ENCODE measurements at regions not wholly inside any gene's neighbourhood (a gene's known extent, or its start where the extent isn't known, plus 50 kb on each side); places are given as distances from the start of the nearest gene placed in this dataset.

DNA sequence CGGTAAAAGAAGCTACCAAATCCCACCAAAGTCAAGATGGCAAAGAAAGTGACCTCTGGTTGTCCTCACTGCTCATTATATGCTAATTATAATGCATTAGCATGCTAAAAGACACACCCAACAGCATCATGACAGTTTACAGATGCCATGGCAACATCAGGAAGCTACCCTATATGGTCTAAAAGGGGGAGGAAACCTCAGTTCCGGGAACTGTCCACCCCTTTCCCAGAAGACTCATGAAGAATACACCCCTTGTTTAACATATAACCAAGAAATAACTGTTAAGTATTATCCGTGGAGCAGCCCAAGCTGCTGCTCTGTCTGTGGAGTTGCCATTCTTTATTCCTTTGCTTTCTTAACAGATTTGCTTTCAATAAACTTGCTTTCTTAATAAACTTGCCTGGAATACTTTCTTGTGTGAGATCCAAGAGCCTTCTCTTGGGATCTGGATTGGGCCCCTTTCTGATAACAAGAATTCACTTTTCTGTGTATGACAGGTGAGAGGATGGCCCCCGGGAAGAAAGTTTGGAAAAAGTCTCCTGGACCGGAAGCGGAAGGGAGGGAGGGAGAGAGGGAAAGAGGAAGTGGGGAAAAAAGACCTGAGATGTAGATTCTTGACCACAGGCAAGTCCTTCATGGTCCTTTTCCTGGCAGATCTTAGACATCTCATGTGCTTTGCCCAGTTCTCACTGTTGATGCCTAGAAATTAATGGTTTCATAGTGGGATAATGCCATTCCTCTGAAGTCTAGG is 146.7 kb upstream of the ID4 start:
- ATAC-seq: no peak
- intact Hi-C loops (cut with DNase I, micrococcal nuclease): no loop called here
- Histone ChIP-seq H3K4me1 (ENCODE audit: low read depth) (no peaks in the 10 kb centered on the region), H3K36me3 (ENCODE audit: low read depth) (no peaks in the 10 kb centered on the region), H3K4me3 (no peak overlapping the region), H3K9me3 (no peaks in the 10 kb centered on the region)
- no peak for DNase-seq
- TF ChIP-seq, protein P1, sequence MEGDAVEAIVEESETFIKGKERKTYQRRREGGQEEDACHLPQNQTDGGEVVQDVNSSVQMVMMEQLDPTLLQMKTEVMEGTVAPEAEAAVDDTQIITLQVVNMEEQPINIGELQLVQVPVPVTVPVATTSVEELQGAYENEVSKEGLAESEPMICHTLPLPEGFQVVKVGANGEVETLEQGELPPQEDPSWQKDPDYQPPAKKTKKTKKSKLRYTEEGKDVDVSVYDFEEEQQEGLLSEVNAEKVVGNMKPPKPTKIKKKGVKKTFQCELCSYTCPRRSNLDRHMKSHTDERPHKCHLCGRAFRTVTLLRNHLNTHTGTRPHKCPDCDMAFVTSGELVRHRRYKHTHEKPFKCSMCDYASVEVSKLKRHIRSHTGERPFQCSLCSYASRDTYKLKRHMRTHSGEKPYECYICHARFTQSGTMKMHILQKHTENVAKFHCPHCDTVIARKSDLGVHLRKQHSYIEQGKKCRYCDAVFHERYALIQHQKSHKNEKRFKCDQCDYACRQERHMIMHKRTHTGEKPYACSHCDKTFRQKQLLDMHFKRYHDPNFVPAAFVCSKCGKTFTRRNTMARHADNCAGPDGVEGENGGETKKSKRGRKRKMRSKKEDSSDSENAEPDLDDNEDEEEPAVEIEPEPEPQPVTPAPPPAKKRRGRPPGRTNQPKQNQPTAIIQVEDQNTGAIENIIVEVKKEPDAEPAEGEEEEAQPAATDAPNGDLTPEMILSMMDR (IDR thresholded peaks at IDR 0.05): no peak

DNA sequence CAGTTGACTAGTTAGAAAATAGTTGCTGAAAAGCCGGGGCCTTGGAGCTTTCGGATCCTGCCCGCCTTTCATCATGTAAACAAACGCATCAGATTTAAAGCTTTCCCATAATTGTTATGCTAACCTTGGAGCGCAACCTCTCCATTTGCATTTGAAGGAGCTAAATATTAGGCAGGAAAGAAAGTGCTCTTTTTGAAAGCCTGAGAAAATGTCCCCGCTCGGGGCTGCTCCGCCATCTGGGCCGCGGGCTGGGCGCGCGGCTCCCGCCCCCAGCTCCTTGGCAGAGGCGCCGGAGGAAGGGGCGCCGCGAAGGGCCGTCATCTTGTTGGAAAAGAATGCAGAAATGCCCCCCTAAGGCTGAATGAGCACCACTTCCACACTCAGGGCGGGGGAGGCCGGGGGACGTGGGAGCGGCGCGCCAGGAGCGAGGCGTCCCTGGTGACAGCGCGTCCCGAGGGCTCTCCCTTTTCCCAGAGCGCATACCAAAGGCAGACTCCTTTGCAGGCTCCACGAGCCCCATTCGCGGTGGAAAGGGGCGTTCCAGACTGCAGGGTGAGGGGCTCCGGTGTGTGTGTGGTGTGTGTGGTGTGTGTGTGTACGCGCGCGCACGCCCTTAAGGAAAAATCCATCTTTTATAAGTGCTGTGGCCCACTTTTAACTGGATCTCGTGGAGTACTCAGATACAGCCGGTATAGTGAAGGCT is 145.6 kb upstream of the ID4 start:
- no peak for DNase-seq
- Histone ChIP-seq H3K4me3 (no peak overlapping the region), H3K4me1 (ENCODE audit: low read depth) (no peaks in the 10 kb centered on the region), H3K9me3 (no peaks in the 10 kb centered on the region), H3K36me3 (ENCODE audit: low read depth) (no peaks in the 10 kb centered on the region)
- intact Hi-C loops (cut with DNase I, micrococcal nuclease): no loop called here
- TF ChIP-seq, protein P1 (IDR thresholded peaks at IDR 0.05): no peak
- no peak for ATAC-seq

DNA sequence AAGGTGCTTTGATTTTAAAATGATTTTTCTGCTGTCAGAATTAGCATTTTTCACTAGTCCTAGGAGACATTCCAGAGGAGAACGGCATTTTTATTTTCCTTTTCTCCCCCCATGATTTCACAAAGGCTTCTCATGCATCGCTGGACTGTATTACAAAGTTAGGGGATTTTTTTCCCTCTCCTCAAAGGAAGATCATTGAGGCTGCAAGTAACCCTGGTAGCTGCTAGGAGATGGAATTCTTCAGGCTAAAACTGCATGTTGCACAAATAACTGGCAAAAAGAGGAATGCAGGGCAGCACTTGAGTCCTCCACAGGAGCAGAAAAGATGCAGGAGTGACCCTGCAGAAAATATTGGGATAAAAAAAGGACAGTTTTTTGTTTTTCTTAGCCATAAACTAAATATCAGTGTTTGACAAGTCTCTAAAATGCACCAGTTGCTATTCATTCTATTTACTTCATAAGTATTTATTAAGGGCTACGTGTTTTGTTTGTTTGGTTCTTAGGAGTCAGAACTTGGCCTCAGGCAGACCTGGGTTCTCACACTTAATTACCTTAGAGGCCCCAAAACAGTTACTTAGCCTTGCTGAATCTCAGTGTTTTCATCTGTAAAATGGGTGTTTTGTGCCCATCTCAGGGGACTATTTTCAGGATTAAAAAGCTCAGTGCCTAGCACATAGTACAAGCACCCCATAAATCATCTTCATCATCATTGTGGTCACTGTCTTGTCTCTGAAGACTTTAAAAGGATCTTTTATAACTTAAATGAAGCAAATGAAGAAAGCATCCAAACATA is 144.5 kb upstream of the ID4 start:
- DNase-seq: no peak
- no peaks in the 10 kb centered on the region for H3K9me3 ChIP-seq
- no peak for ATAC-seq
- no peaks in the 10 kb centered on the region for H3K36me3 ChIP-seq (ENCODE audit: low read depth)
- intact Hi-C loops (cut with DNase I, micrococcal nuclease): no loop called here
- TF ChIP-seq, protein P1 (IDR thresholded peaks at IDR 0.05): no peak
- no peak overlapping the region for H3K4me3 ChIP-seq
- no peaks in the 10 kb centered on the region for H3K4me1 ChIP-seq (ENCODE audit: low read depth)

DNA sequence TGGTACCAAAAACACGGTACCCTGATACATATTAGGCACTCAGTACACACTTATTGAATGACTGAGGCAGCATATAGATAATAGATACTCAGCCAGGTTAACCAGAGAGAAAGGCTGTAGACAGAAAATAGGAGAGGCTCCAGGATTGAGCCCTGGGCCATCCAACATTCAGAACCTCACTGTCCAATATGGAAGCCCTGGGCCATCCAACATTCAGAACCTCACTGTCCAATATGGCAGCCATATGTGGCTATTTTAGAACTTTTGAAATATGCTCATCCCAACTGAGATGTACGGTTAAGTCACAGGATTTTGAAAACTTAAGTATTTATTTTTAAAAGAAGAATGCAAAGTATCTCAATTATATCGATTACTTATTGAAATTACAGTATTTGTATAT is 142.5 kb upstream of the ID4 start:
- Histone ChIP-seq H3K9me3 (no peaks in the 10 kb centered on the region), H3K4me1 (ENCODE audit: low read depth) (no peaks in the 10 kb centered on the region), H3K36me3 (ENCODE audit: low read depth) (no peaks in the 10 kb centered on the region), H3K4me3 (no peak overlapping the region)
- TF ChIP-seq, protein P1 (IDR thresholded peaks at IDR 0.05): no peak
- intact Hi-C loops (cut with DNase I, micrococcal nuclease): no loop called here
- DNase-seq: no peak
- ATAC-seq: no peak

DNA sequence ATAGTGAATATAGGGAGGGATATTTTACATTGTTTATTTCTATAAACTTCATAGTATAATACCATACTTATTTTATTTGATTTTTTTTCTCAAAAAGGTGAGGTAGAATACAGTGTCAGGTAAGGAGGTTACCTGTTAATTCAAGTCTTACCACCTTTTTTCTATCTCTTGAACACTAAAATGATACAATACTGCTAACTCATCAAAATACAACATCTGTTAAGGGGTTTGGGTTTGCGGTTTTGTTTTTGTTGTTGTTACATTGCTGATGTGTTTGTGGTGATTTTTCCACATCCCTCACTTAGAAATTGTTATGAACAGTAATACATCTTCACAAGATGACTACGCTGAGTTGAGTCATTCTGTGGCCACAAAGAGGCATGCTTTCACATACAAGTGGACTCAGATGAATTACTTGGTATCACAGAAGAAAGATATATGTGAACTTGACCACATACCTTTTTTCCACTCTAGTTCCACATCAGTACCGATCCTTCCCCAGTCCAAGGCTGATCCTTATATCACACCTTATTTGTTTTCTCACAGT is 139.4 kb upstream of the ID4 start:
- intact Hi-C loops (cut with DNase I, micrococcal nuclease): no loop called here
- no peaks in the 10 kb centered on the region for H3K4me1 ChIP-seq (ENCODE audit: low read depth)
- DNase-seq: no peak
- ATAC-seq: no peak
- H3K9me3 ChIP-seq: no peaks in the 10 kb centered on the region
- TF ChIP-seq, protein P1 (IDR thresholded peaks at IDR 0.05): no peak
- no peaks in the 10 kb centered on the region for H3K36me3 ChIP-seq (ENCODE audit: low read depth)
- no peak overlapping the region for H3K4me3 ChIP-seq
